ENCODE measurements at regions not wholly inside any gene's neighbourhood (a gene's known extent, or its start where the extent isn't known, plus 50 kb on each side); places are given as distances from the start of the nearest gene placed in this dataset.

DNA sequence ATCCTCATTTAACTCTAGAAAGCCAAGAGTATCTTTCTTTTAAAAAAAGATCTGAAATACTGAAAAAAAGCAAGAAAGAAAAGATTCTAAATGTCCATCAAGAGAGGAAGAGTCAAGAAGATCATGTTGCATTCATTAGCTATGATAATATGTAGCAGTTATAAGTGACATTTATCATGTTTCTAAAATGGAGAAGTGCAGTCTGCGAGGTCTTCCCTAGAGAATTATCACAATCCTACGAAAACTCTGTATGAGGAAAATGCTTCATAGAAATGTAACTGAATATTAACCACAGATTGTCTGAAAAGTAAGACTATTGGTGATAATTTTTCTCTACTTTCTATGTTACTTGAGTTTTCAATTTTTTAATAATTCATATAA is 77.4 kb upstream of the USP47 start:
- TF ChIP-seq EZH2 (IDR thresholded peaks at IDR 0.05; ENCODE audit: low read length, unreplicated experiment): no peak
- TF ChIP-seq CTCF (conservative IDR thresholded peaks at IDR 0.05; ENCODE audit: low read depth, low read length): no peak
- TF ChIP-seq EZH2phosphoT487 (IDR thresholded peaks at IDR 0.05; ENCODE audit: borderline replicate concordance, low read length): no peak
